EH (cell line): ENCODE measurements at regions not wholly inside any gene's neighbourhood (a gene's known extent, or its start where the extent isn't known, plus 50 kb on each side); places are given as distances from the start of the nearest gene placed in this dataset.

Experiments
- DNase-seq: peaks from one replicate; pipeline ENCODE4 v3.0.0-alpha.2; 2015; ENCODE audit warnings: low read depth

- DNase-seq = no peak
Observed at GRCh38 chr1:215458562-215458961, 108.5 kb upstream of the KCTD3 start.

GRCh38 chr1:215459136-215459535, 108.0 kb upstream of the KCTD3 start:
- no peak for DNase-seq

- DNase-seq = no peak
Observed at GRCh38 chr1:215466361-215466760, 100.7 kb upstream of the KCTD3 start.

GRCh38 chr1:215471463-215471862, 95.6 kb upstream of the KCTD3 start:
- DNase-seq = no peak

GRCh38 chr1:215472723-215473122, 94.4 kb upstream of the KCTD3 start:
- no peak for DNase-seq

GRCh38 chr1:215473943-215474342, 93.2 kb upstream of the KCTD3 start:
- DNase-seq = peak; percentile 45

- DNase-seq = no peak
Observed at GRCh38 chr1:215474940-215475339, 92.2 kb upstream of the KCTD3 start.

- peak; percentile 94 for DNase-seq
Observed at GRCh38 chr1:215475796-215476481, 91.2 kb upstream of the KCTD3 start.

GRCh38 chr1:215476541-215476940, 90.6 kb upstream of the KCTD3 start:
- peak; percentile 86 for DNase-seq

- DNase-seq = no peak
Observed at GRCh38 chr1:215477632-215478031, 89.5 kb upstream of the KCTD3 start.

GRCh38 chr1:215479567-215479966, 87.5 kb upstream of the KCTD3 start:
- DNase-seq = no peak

- DNase-seq = no peak
Observed at GRCh38 chr1:215482079-215482478, 85.0 kb upstream of the KCTD3 start.

GRCh38 chr1:215484171-215484939, 82.7 kb upstream of the KCTD3 start:
- DNase-seq = peak; percentile 26

- DNase-seq = no peak
Observed at GRCh38 chr1:215487466-215487865, 79.6 kb upstream of the KCTD3 start.

- DNase-seq = no peak
Observed at GRCh38 chr1:215488850-215489249, 78.3 kb upstream of the KCTD3 start.

GRCh38 chr1:215489771-215490565, 77.1 kb upstream of the KCTD3 start:
- DNase-seq = peak; percentile 74

- no peak for DNase-seq
Observed at GRCh38 chr1:215497528-215497927, 69.6 kb upstream of the KCTD3 start.

GRCh38 chr1:215501496-215501895, 65.6 kb upstream of the KCTD3 start:
- DNase-seq = no peak

- no peak for DNase-seq
Observed at GRCh38 chr1:215502081-215502480, 65.0 kb upstream of the KCTD3 start.

GRCh38 chr1:215507119-215507518, 60.0 kb upstream of the KCTD3 start:
- DNase-seq = peak; percentile 46

GRCh38 chr1:215508311-215508710, 58.8 kb upstream of the KCTD3 start:
- no peak for DNase-seq
